ENCODE measurements at regions not wholly inside any gene's neighbourhood (a gene's known extent, or its start where the extent isn't known, plus 50 kb on each side); places are given as distances from the start of the nearest gene placed in this dataset.

DNA sequence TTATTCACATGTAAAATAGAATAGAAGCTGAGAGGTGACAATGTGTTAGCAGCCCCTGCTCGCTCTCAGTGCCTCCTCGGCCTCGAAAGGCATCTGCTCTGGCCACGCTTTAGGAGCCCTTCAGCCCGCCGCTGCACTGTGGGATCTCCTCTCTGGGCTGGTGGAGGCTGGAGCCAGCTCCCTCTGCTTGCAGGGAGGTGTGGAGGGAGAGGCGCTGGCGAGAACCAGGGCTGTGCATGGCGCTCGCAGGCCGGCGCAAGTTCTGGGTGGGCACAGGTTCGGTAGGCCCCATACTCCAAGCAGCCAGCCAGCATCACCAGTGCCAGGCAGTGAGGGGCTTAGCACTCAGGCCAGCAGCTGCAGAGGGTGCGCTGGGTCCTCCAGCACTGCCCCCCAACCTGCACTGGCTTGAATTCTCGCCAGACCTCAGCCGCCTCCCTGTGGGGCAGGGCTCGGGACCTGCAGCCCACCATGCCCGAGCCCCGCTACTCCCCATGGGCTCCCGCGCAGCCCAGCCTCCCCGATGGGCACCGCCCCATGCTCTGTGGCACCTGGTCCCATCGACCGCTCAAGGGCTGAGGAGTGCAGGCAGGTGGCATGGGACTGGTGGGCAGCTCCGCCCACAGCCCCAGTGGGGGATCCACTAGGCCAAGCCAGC, 1346.7 kb upstream of the IGFBP7 start:
- TF ChIP-seq, protein P1, sequence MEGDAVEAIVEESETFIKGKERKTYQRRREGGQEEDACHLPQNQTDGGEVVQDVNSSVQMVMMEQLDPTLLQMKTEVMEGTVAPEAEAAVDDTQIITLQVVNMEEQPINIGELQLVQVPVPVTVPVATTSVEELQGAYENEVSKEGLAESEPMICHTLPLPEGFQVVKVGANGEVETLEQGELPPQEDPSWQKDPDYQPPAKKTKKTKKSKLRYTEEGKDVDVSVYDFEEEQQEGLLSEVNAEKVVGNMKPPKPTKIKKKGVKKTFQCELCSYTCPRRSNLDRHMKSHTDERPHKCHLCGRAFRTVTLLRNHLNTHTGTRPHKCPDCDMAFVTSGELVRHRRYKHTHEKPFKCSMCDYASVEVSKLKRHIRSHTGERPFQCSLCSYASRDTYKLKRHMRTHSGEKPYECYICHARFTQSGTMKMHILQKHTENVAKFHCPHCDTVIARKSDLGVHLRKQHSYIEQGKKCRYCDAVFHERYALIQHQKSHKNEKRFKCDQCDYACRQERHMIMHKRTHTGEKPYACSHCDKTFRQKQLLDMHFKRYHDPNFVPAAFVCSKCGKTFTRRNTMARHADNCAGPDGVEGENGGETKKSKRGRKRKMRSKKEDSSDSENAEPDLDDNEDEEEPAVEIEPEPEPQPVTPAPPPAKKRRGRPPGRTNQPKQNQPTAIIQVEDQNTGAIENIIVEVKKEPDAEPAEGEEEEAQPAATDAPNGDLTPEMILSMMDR (IDR thresholded peaks at IDR 0.05) = no peak
- TF ChIP-seq POLR2A (IDR thresholded peaks at IDR 0.05) (no peak), EP300 (IDR thresholded peaks at IDR 0.05) (no peak)
